Kidney (tissue), 13 donors: ENCODE measurements at regions not wholly inside any gene's neighbourhood (a gene's known extent, or its start where the extent isn't known, plus 50 kb on each side); places are given as distances from the start of the nearest gene placed in this dataset.

Source experiments
- DNase-seq, 5 donors: peaks; one replicate each; pipeline ENCODE4 v3.0.0-alpha.2; 2013 to 2020
- FAIRE-seq: peaks from 2 replicates; lab custom pipeline; 2012; peaks lifted over from hg19 to GRCh38; lab: Jason Lieb, UNC
- H3K27ac ChIP-seq, 2 donors: one replicate each; pipeline ENCODE4 v1.7.0; 2013; ENCODE audit warnings: low read depth in 2 of 2, low read length in 2 of 2, inconsistent platforms in 1 of 2
- H3K27me3 ChIP-seq: one replicate; pipeline ENCODE4 v1.7.1; 2013; ENCODE audit warnings: low read length, inconsistent platforms; ENCODE audit not compliant: control insufficient read depth, insufficient read depth
- H3K36me3 ChIP-seq, 3 donors: one replicate each; pipeline versions ENCODE4 v1.7.0 to v1.7.1; 2013; ENCODE audit warnings: low read length in 3 of 3, control low read depth in 1 of 3, inconsistent platforms in 1 of 3; ENCODE audit not compliant: insufficient read depth in 3 of 3, control insufficient read depth in 2 of 3
- H3K4me1 ChIP-seq, 3 donors: one replicate each; pipeline versions ENCODE4 v1.7.0 to v1.7.1; 2013; ENCODE audit warnings: low read length in 3 of 3, inconsistent platforms in 1 of 3, low read depth in 1 of 3; ENCODE audit not compliant: control insufficient read depth in 2 of 3, insufficient read depth in 2 of 3
- H3K4me3 ChIP-seq, 3 donors: one replicate each; pipeline versions ENCODE4 v1.7.0 to v1.8.1; 2013; ENCODE audit warnings: low read length in 3 of 3, control low read depth in 1 of 3, inconsistent platforms in 1 of 3
- H3K9ac ChIP-seq, 3 donors: one replicate each; pipeline versions ENCODE4 v1.7.0 to v1.7.1; 2013; ENCODE audit warnings: low read length in 3 of 3, control low read depth in 1 of 3, inconsistent platforms in 1 of 3
- H3K9me3 ChIP-seq, 3 donors: one replicate each; pipeline versions ENCODE4 v1.7.0 to v1.7.1; 2013; ENCODE audit warnings: low read length in 3 of 3, control low read depth in 1 of 3, inconsistent platforms in 1 of 3; ENCODE audit not compliant: control insufficient read depth in 2 of 3, insufficient read depth in 1 of 3
- CTCF ChIP-seq: IDR thresholded peaks from 3 replicates; pipeline ENCODE4 v1.5.1; 2012; ENCODE audit warnings: mild to moderate bottlenecking, moderate library complexity, borderline replicate concordance; ENCODE audit not compliant: insufficient read depth; ENCODE audit errors: extremely low read depth
- intact Hi-C: fragments of 100-400 bp; cut with DNase I; formaldehyde crosslinking; loops from one replicate; pipeline ENCODE4 v1.11.1; 2022
- donor health status: control.
- donor health status: control.
- donor health status: control.
- donor health status: control.
- donor health status: control.
- donor health status: DM: yes; HTN: yes; CAD: no.
- donor health status: Normal renal cell carcinoma (clear cell type).

GRCh38 chr5:114089259-114089658 is 272.6 kb upstream of the KCNN2 start:
- H3K9ac ChIP-seq, result no peak overlapping the region
- H3K4me3 ChIP-seq, result no peak overlapping the region
- peaks cover 0 to 7% (median 0%) of the 10 kb centered on the region in 3 donors for H3K9me3 ChIP-seq
- H3K4me1 ChIP-seq, result no peaks in the 10 kb centered on the region
- FAIRE-seq, result no peak
- H3K36me3 ChIP-seq, result no peaks in the 10 kb centered on the region
- H3K27me3 ChIP-seq, result no peaks in the 10 kb centered on the region
- DNase-seq, result no peak
- intact Hi-C loops, result no loop called here
- TF ChIP-seq CTCF, result no peak
- no peak overlapping the region for H3K27ac ChIP-seq

GRCh38 chr5:114097570-114097969 is 264.3 kb upstream of the KCNN2 start:
- Histone ChIP-seq H3K27ac (no peak overlapping the region), H3K4me3 (no peak overlapping the region), H3K36me3 (no peaks in the 10 kb centered on the region), H3K9me3 (peaks cover 0 to 2% (median 0%) of the 10 kb centered on the region in 3 donors), H3K9ac (no peak overlapping the region), H3K27me3 (no peaks in the 10 kb centered on the region), H3K4me1 (no peaks in the 10 kb centered on the region)
- FAIRE-seq, result no peak
- DNase-seq, result no peak
- TF ChIP-seq CTCF, result no peak
- intact Hi-C loops, result no loop called here

GRCh38 chr5:114099161-114099560 is 262.7 kb upstream of the KCNN2 start:
- H3K27me3 ChIP-seq, result no peaks in the 10 kb centered on the region
- no peak overlapping the region for H3K9ac ChIP-seq
- FAIRE-seq (no peak), DNase-seq (no peak)
- intact Hi-C loops, result no loop called here
- H3K4me1 ChIP-seq, result no peaks in the 10 kb centered on the region
- H3K9me3 ChIP-seq, result no peaks in the 10 kb centered on the region
- H3K36me3 ChIP-seq, result no peaks in the 10 kb centered on the region
- no peak overlapping the region for H3K27ac ChIP-seq
- TF ChIP-seq CTCF, result no peak
- H3K4me3 ChIP-seq, result no peak overlapping the region

DNA sequence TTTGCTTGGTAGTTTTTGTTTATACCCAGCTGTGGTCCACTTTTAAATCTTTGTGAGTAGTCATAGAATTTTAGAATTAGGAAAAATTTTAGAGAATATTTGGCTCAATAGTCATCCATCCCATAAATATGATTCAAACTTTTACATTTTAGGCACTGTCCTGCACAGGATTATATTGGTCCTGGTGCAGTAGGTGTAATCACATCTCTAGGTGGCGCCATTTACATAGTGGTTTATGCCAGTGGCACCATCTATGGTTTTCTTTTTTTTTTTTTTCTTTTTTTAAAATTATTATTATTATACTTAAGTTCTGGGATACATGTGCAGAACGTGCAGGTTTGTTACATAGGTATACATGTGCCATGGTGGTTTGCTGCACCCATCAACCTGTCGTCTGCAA is 260.7 kb upstream of the KCNN2 start:
- H3K9me3 ChIP-seq, result no peaks in the 10 kb centered on the region
- peak; percentile 46 for TF ChIP-seq CTCF
- H3K9ac ChIP-seq, result no peak overlapping the region
- H3K4me1 ChIP-seq, result no peaks in the 10 kb centered on the region
- no peak overlapping the region for H3K4me3 ChIP-seq
- intact Hi-C loops, result no loop called here
- no peaks in the 10 kb centered on the region for H3K36me3 ChIP-seq
- peak in 2 of 5 donors; percentile 9 to 21 for DNase-seq
- no peaks in the 10 kb centered on the region for H3K27me3 ChIP-seq
- no peak for FAIRE-seq
- no peak overlapping the region for H3K27ac ChIP-seq
